HG03108 (cell line): ENCODE measurements at regions not wholly inside any gene's neighbourhood (a gene's known extent, or its start where the extent isn't known, plus 50 kb on each side); places are given as distances from the start of the nearest gene placed in this dataset.

Experiments used
- ATAC-seq: cut with Tn5 transposase; IDR thresholded peaks from one replicate; pipeline ENCODE4 v1.9.1; 2021; ENCODE audit warnings: moderate library complexity; ENCODE audit not compliant: unreplicated experiment

GRCh38 chr13:106789911-106790310 lies 222.0 kb upstream of the ARGLU1 start:
- no peak for ATAC-seq

GRCh38 chr13:106786006-106786563 lies 218.1 kb upstream of the ARGLU1 start:
- no peak for ATAC-seq

GRCh38 chr13:106774621-106775020 lies 206.7 kb upstream of the ARGLU1 start:
- no peak for ATAC-seq

- ATAC-seq = no peak
Observed at GRCh38 chr13:106772006-106772601, 204.2 kb upstream of the ARGLU1 start.

- ATAC-seq = no peak
Observed at GRCh38 chr13:106768991-106769390, 201.1 kb upstream of the ARGLU1 start.

GRCh38 chr13:106762708-106763107 lies 194.8 kb upstream of the ARGLU1 start:
- no peak for ATAC-seq

- no peak for ATAC-seq
Observed at GRCh38 chr13:106756446-106756845, 188.5 kb upstream of the ARGLU1 start.

- no peak for ATAC-seq
Observed at GRCh38 chr13:106755542-106755941, 187.6 kb upstream of the ARGLU1 start.

GRCh38 chr13:106753251-106753650 lies 185.3 kb upstream of the ARGLU1 start:
- no peak for ATAC-seq

- ATAC-seq = no peak
Observed at GRCh38 chr13:106752584-106753170, 184.7 kb upstream of the ARGLU1 start.

- no peak for ATAC-seq
Observed at GRCh38 chr13:106748785-106749184, 180.8 kb upstream of the ARGLU1 start.

- no peak for ATAC-seq
Observed at GRCh38 chr13:106744516-106744915, 176.6 kb upstream of the ARGLU1 start.

GRCh38 chr13:106738186-106738678 lies 170.3 kb upstream of the ARGLU1 start:
- ATAC-seq = no peak

GRCh38 chr13:106736941-106737340 lies 169.0 kb upstream of the ARGLU1 start:
- ATAC-seq = no peak

- no peak for ATAC-seq
Observed at GRCh38 chr13:106734198-106734597, 166.3 kb upstream of the ARGLU1 start.

GRCh38 chr13:106723036-106723435 lies 155.1 kb upstream of the ARGLU1 start:
- ATAC-seq = no peak

GRCh38 chr13:106722620-106723019 lies 154.7 kb upstream of the ARGLU1 start:
- no peak for ATAC-seq

GRCh38 chr13:106721599-106721998 lies 153.7 kb upstream of the ARGLU1 start:
- ATAC-seq = no peak

- ATAC-seq = no peak
Observed at GRCh38 chr13:106714271-106714982, 146.5 kb upstream of the ARGLU1 start.

- ATAC-seq = no peak
Observed at GRCh38 chr13:106712381-106712780, 144.4 kb upstream of the ARGLU1 start.

- no peak for ATAC-seq
Observed at GRCh38 chr13:106710266-106710665, 142.3 kb upstream of the ARGLU1 start.

- ATAC-seq = no peak
Observed at GRCh38 chr13:106709522-106709921, 141.6 kb upstream of the ARGLU1 start.
